ENCODE measurements at regions not wholly inside any gene's neighbourhood (a gene's known extent, or its start where the extent isn't known, plus 50 kb on each side); places are given as distances from the start of the nearest gene placed in this dataset.

GRCh38 chr1:221039616-221040015 is 160.4 kb downstream of the HLX start:
- Histone ChIP-seq H3K36me3 (replicated peaks in 1 of 2; ENCODE audit: control insufficient read depth in 1 of 2, insufficient read depth in 2 of 2, low read length in 2 of 2) (no peaks in the 10 kb centered on the region), H4K20me1 (ENCODE audit: insufficient read depth, low read length) (no peaks in the 10 kb centered on the region), H3K4me1 (ENCODE audit: control insufficient read depth in 1 of 2, insufficient read depth in 2 of 2, low read length in 2 of 2) (peaks cover 4 to 10% of the 10 kb centered on the region in 2 donors), H3K79me2 (ENCODE audit: insufficient read depth, low read length) (no peaks in the 10 kb centered on the region), H3K9me3 (replicated peaks in 1 of 2; ENCODE audit: control insufficient read depth in 1 of 2, insufficient read depth in 1 of 2, low read length in 2 of 2) (no peaks in the 10 kb centered on the region), H2AFZ (ENCODE audit: insufficient read depth, low read depth, low read length, poor library complexity, severe bottlenecking) (no peak overlapping the region), H3K4me2 (replicated peaks; ENCODE audit: extremely low read depth, low read length, poor library complexity, severe bottlenecking) (no peak overlapping the region), H3K27ac (ENCODE audit: low read depth in 1 of 2, low read length in 2 of 2) (no peak overlapping the region), H3K9ac (ENCODE audit: insufficient read depth, low read length, poor library complexity, severe bottlenecking) (no peak overlapping the region), H3K27me3 (ENCODE audit: control insufficient read depth in 2 of 2, insufficient read depth in 2 of 2, low read length in 2 of 2) (no peaks in the 10 kb centered on the region), H3K4me3 (replicated peaks in 1 of 3; ENCODE audit: low read depth in 2 of 3, low read length in 3 of 3) (no peak overlapping the region)
- Mint-ChIP-seq H3K36me3 (peaks cover 0 to 3% of the 10 kb centered on the region in 2 donors), H3K27ac (no peak overlapping the region), H3K27me3 (ENCODE audit: low read depth in 3 of 3) (peaks cover 0 to 4% (median 0%) of the 10 kb centered on the region in 3 donors), H3K4me3 (no peak overlapping the region), H3K4me1 (peaks cover 13% of the 10 kb centered on the region), H3K9me3 (peaks cover 0 to 6% (median 1%) of the 10 kb centered on the region in 7 donors)
- intact Hi-C loops (cut with micrococcal nuclease): loop anchor here in 1 of 2 donors (5.0 kb wide), 1 partner anchor 37 kb away; no protein-coding TSS in a partner anchor
- WGBS (ENCODE audit: insufficient coverage): no CpG with 5 or more reads among the region's 1 CpG
- no peak for TF ChIP-seq CTCF (IDR thresholded peaks at IDR 0.05)
- DNase-seq: peak in 1 of 3 donors; percentile 34

GRCh38 chr1:221040101-221040500 is 160.9 kb downstream of the HLX start:
- WGBS (ENCODE audit: insufficient coverage): no CpG with 5 or more reads among the region's 1 CpG
- intact Hi-C loops (cut with micrococcal nuclease): no loop called here
- no peak overlapping the region for H3K9ac ChIP-seq (ENCODE audit: insufficient read depth, low read length, poor library complexity, severe bottlenecking)
- TF ChIP-seq CTCF (IDR thresholded peaks at IDR 0.05): no peak
- Mint-ChIP-seq H3K4me3 (no peak overlapping the region), H3K4me1 (peaks cover 14% of the 10 kb centered on the region), H3K9me3 (peaks cover 0 to 6% (median under 1%) of the 10 kb centered on the region in 7 donors), H3K36me3 (peaks cover 0 to 3% of the 10 kb centered on the region in 2 donors), H3K27ac (no peak overlapping the region), H3K27me3 (ENCODE audit: low read depth in 3 of 3) (peaks cover 0 to 4% (median 0%) of the 10 kb centered on the region in 3 donors)
- peaks cover 4 to 10% of the 10 kb centered on the region in 2 donors for H3K4me1 ChIP-seq (ENCODE audit: control insufficient read depth in 1 of 2, insufficient read depth in 2 of 2, low read length in 2 of 2)
- DNase-seq: no peak
- no peak overlapping the region for H3K27ac ChIP-seq (ENCODE audit: low read depth in 1 of 2, low read length in 2 of 2)
- no peaks in the 10 kb centered on the region for H3K79me2 ChIP-seq (ENCODE audit: insufficient read depth, low read length)
- no peak overlapping the region for H2AFZ ChIP-seq (ENCODE audit: insufficient read depth, low read depth, low read length, poor library complexity, severe bottlenecking)
- no peak overlapping the region for H3K4me2 ChIP-seq (replicated peaks; ENCODE audit: extremely low read depth, low read length, poor library complexity, severe bottlenecking)
- H3K4me3 ChIP-seq (replicated peaks in 1 of 3; ENCODE audit: low read depth in 2 of 3, low read length in 3 of 3): no peak overlapping the region
- H3K9me3 ChIP-seq (replicated peaks in 1 of 2; ENCODE audit: control insufficient read depth in 1 of 2, insufficient read depth in 1 of 2, low read length in 2 of 2): no peaks in the 10 kb centered on the region
- no peaks in the 10 kb centered on the region for H4K20me1 ChIP-seq (ENCODE audit: insufficient read depth, low read length)
- no peaks in the 10 kb centered on the region for H3K27me3 ChIP-seq (ENCODE audit: control insufficient read depth in 2 of 2, insufficient read depth in 2 of 2, low read length in 2 of 2)
- H3K36me3 ChIP-seq (replicated peaks in 1 of 2; ENCODE audit: control insufficient read depth in 1 of 2, insufficient read depth in 2 of 2, low read length in 2 of 2): no peaks in the 10 kb centered on the region

All from CD14-positive monocyte (primary cell).